HG03520 (cell line): ENCODE measurements at regions not wholly inside any gene's neighbourhood (a gene's known extent, or its start where the extent isn't known, plus 50 kb on each side); places are given as distances from the start of the nearest gene placed in this dataset.
"Not testable (repeated sequence)": the region's sequence is repeated elsewhere in the genome, so short reads cannot be mapped to it uniquely, and the experiment has no call there.

Source experiments
- ATAC-seq: cut with Tn5 transposase; IDR thresholded peaks from one replicate; pipeline ENCODE4 v1.9.1; 2021; ENCODE audit warnings: mild to moderate bottlenecking, moderate library complexity; ENCODE audit not compliant: unreplicated experiment

DNA sequence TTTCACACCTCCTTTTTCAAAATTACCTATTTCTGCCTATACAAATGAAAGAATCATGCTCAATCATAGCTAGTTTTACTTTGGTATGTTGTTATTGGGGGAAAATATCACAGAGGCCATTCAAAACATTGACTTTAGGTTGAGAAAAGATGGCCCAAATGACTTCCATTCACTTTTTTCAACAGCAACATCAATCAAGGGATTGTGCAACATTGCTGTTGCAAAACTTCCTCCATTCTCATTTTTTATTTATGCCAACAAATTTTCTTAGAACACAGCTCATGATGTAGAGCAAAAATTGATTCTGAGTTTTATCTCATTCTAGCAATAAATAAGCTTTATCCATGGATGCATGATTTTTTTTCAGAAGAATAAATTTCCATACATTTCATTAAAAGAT is 93.6 kb upstream of the RORB start:
- no peak for ATAC-seq

DNA sequence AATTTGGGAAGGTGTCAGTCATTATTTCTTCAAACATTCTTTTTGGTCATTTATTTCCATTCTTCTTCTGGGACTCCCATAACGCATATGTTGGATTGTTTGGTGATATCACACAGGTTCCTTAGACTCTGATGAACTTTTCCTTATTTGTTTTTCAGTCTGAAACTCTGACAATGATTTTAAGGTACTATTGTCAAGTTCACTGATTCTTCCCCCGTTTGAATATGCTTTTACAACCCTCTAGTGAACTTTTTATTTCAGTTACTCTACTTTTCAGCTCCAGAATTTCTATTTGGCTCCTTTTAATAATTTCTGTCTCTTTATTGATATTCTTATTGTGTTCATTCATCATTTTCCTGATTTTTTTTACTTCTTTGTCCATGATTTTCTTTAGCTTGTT is 92.5 kb upstream of the RORB start:
- no peak for ATAC-seq

DNA sequence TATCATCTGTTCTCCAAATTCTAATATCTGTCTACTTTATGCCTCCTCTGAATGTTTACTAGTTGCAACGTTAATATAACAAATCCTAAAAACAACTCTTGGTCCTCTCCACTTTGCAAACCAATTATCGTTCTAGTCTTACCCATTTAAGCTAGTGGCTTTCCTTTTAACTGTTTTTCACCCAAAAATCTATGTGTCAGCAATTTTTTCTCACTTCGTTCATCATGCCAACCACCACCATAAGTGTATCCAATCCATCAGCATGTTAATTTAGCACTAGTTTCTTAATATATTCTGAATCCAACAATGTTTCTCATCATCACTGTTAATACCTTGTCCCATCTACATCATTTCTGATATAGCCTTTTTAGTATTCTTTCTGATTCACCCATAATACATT is 90.0 kb upstream of the RORB start:
- no peak for ATAC-seq

DNA sequence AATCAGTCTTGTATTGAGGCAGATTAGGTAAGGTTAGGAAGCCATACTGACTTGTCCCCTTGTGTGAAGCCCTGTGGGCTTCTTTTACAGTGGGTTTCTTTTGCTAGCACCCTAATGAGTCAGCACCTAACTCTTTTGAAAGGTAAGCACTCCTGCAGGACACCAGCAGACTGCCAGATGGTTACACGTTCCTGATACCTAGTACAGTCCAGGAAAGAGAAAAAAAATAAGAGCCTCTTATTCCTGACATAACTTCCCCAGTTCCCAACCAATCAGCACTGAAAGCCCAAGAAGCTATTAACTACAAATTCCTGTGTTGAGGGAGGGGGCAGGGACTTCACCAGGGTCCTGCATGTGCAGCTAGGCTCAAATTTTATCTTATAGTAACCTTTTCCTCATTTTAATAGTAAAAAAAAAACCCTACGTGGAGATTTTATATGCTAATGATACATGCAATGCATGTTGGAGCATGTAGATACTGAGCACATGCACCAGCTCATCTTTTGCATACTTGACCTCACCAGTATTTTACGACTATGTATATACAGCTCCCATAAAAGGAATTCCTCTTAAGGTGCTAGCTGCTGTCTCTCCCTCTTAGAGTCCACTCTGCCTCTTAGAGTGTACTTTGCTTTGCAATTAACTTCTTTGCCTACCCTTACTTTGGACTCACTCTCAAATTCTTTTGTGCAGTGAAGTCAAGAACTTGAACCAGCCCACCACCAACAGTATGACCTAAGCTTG is 84.7 kb upstream of the RORB start:
- ATAC-seq: no peak

DNA sequence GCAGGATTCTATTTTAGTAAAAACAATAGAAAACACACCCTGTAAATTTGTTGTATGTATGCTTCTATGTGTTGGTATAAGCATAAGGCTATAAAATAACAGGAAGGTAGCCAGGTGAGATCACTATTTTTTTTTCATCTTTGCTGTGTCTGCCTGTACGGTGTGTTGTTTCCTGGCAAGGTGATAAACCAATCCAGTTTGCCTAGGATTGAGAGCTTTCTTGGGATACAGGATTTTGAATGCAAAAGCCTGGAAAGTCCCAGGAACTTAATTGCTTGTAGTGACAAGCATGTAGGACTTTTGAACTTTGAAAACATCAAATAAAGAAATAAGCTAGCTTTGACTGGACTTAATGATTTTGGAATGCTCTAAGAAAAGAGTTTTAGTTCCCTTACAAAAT is 83.3 kb upstream of the RORB start:
- ATAC-seq: no peak

- no peak for ATAC-seq
Measured at GRCh38 chr9:74414325-74414724, 82.8 kb upstream of the RORB start.

- ATAC-seq: no peak
Measured at GRCh38 chr9:74415995-74416394, 81.1 kb upstream of the RORB start.

GRCh38 chr9:74424488-74424887 is 72.6 kb upstream of the RORB start:
- not testable (repeated sequence) for ATAC-seq

GRCh38 chr9:74431467-74431866 is 65.7 kb upstream of the RORB start:
- no peak for ATAC-seq

DNA sequence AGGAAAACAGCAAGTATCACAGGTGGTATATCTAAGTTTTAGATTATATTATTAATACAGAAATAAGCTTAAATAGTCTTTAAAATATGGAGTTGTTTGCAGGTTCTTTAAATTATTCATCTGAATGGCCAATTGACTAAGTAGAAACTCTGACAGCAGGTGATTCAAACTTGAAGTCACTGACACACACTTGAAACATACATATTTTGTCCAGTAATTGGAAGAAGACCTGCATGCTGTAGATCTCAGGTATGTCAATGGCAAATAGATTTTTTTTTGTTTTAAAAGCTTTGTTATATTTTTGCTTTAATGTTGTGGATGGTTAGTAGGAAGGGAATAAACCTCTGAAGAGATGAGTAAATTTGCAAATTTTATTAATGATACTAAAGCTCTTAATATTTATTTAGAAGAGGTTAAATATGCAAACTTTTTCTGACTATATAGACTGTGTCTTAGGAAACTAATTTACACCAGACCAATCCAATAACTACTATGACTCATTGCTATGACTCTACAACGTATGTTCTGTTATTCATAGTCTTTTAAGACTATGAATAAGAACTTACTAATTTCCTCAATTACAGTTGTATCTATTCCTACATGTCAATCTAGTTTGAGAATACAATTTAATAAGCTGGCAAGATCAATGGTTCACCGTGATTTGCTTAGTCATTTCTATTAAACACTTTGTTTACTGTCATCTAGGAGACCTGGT is 53.9 kb upstream of the RORB start:
- ATAC-seq: no peak

GRCh38 chr9:74444369-74444768 is 52.8 kb upstream of the RORB start:
- no peak for ATAC-seq
